CD4-positive, alpha-beta T cell (primary cell): ENCODE measurements at regions not wholly inside any gene's neighbourhood (a gene's known extent, or its start where the extent isn't known, plus 50 kb on each side); places are given as distances from the start of the nearest gene placed in this dataset.

Source experiments
- ATAC-seq: fragments of 200-7000 bp; cut with Tn5 transposase; one replicate; pipeline ENCODE4 v1.10.0; 2022; ENCODE audit warnings: mild to moderate bottlenecking; ENCODE audit not compliant: poor library complexity
- CTCF ChIA-PET: fragments of 350-600 bp; sonication (Branson Sonifier 250); formaldehyde crosslinking; loops from one replicate; lab custom pipeline; 2021; ENCODE audit warnings: antibody characterized with exemption, inconsistent platforms; lab: Charles Lee
- POLR2A ChIA-PET: fragments of 350-600 bp; sonication (Branson Sonifier 250); formaldehyde crosslinking; loops from one replicate; lab custom pipeline; 2021; ENCODE audit warnings: antibody characterized with exemption, inconsistent platforms; lab: Charles Lee
- DNase-seq, 14 experiments: peaks; one replicate each; pipeline ENCODE4 v3.0.0-alpha.2; 2013 to 2020; ENCODE audit warnings: mixed read lengths in 2 of 14
- H3K27ac ChIP-seq, 2 donors: one replicate each; pipeline versions ENCODE4 v1.5.1 to v1.7.0; 2013; ENCODE audit warnings: low read length in 2 of 2, low read depth in 1 of 2, mild to moderate bottlenecking in 1 of 2
- H3K27me3 ChIP-seq, 2 experiments: 1 replicate in 1 of 2; 2 replicates in 1 of 2; pipeline versions ENCODE4 v1.6.1 to v1.7.0; 2013; ENCODE audit warnings: low read length in 2 of 2, control low read depth in 1 of 2, mild to moderate bottlenecking in 1 of 2, moderate library complexity in 1 of 2; ENCODE audit not compliant: insufficient read depth in 2 of 2, control insufficient read depth in 1 of 2
- H3K36me3 ChIP-seq: one replicate; pipeline ENCODE4 v1.6.1; 2013; ENCODE audit warnings: low read length, control low read depth; ENCODE audit not compliant: insufficient read depth
- H3K4me1 ChIP-seq: one replicate; pipeline ENCODE4 v1.6.1; 2013; ENCODE audit warnings: low read length, control low read depth; ENCODE audit not compliant: insufficient read depth
- H3K4me3 ChIP-seq: one replicate; pipeline ENCODE4 v1.5.1; 2013; ENCODE audit warnings: mild to moderate bottlenecking, low read length, moderate library complexity
- H3K9me3 ChIP-seq, 2 experiments: 1 replicate in 1 of 2; 2 replicates in 1 of 2; pipeline versions ENCODE4 v1.6.1 to v1.7.0; 2013; ENCODE audit warnings: low read length in 2 of 2, mild to moderate bottlenecking in 2 of 2, control low read depth in 1 of 2, moderate library complexity in 1 of 2; ENCODE audit not compliant: control insufficient read depth in 1 of 2, insufficient read depth in 1 of 2
- H3K27ac Mint-ChIP-seq: one replicate; pipeline ENCODE4 v1.8.0; 2020; ENCODE audit warnings: mixed read lengths
- H3K27me3 Mint-ChIP-seq: one replicate; pipeline ENCODE4 v1.8.0; 2021; ENCODE audit warnings: mixed read lengths
- H3K36me3 Mint-ChIP-seq: one replicate; pipeline ENCODE4 v1.8.0; 2021; ENCODE audit warnings: low read depth, mixed read lengths
- H3K4me1 Mint-ChIP-seq: one replicate; pipeline ENCODE4 v1.8.0; 2021; ENCODE audit warnings: low read depth, mixed read lengths
- H3K4me3 Mint-ChIP-seq: one replicate; pipeline ENCODE4 v1.8.0; 2020; ENCODE audit warnings: mild to moderate bottlenecking, mixed read lengths
- H3K9me3 Mint-ChIP-seq: one replicate; pipeline ENCODE4 v1.8.0; 2020; ENCODE audit warnings: mixed read lengths
- CTCF ChIP-seq: fragments of 200-600 bp; IDR thresholded peaks from one replicate; pipeline ENCODE4 v1.8.0; 2022; ENCODE audit warnings: antibody characterized with exemption, mild to moderate bottlenecking
- intact Hi-C, 2 experiments: fragments of 100-400 bp; cut with DNase I in 1 of 2; cut with micrococcal nuclease in 1 of 2; formaldehyde crosslinking; loops; one replicate each; pipeline versions ENCODE4 v1.15.1 to v1.9.0; 2023 to 2025; cut with DNase I, micrococcal nuclease

- Histone ChIP-seq H3K27me3 (no peaks in the 10 kb centered on the region), H3K36me3 (no peaks in the 10 kb centered on the region), H3K4me3 (no peak overlapping the region), H3K4me1 (no peaks in the 10 kb centered on the region), H3K27ac (no peak overlapping the region), H3K9me3 (no peaks in the 10 kb centered on the region)
- CTCF ChIA-PET = no interaction called here
- Mint-ChIP-seq H3K36me3 (no peaks in the 10 kb centered on the region), H3K27ac (no peak overlapping the region), H3K27me3 (peaks cover 8% of the 10 kb centered on the region), H3K9me3 (no peaks in the 10 kb centered on the region), H3K4me1 (no peaks in the 10 kb centered on the region), H3K4me3 (no peak overlapping the region)
- no peak for TF ChIP-seq CTCF
- ATAC-seq = no peak
- POLR2A ChIA-PET = no interaction called here
- intact Hi-C loops = no loop called here
- DNase-seq = no peak
Observed at GRCh38 chr11:105241136-105241535, 101.6 kb upstream of the CARD18 start.

GRCh38 chr11:105236664-105237063 lies 97.1 kb upstream of the CARD18 start:
- Histone ChIP-seq H3K4me1 (no peaks in the 10 kb centered on the region), H3K4me3 (no peak overlapping the region), H3K27me3 (no peaks in the 10 kb centered on the region), H3K9me3 (no peaks in the 10 kb centered on the region), H3K27ac (no peak overlapping the region), H3K36me3 (no peaks in the 10 kb centered on the region)
- Mint-ChIP-seq H3K27me3 (no peaks in the 10 kb centered on the region), H3K36me3 (no peaks in the 10 kb centered on the region), H3K4me3 (no peak overlapping the region), H3K4me1 (no peaks in the 10 kb centered on the region), H3K9me3 (no peaks in the 10 kb centered on the region), H3K27ac (no peak overlapping the region)
- POLR2A ChIA-PET = no interaction called here
- ATAC-seq = no peak
- CTCF ChIA-PET = no interaction called here
- no peak for TF ChIP-seq CTCF
- no peak for DNase-seq
- intact Hi-C loops = no loop called here

- ATAC-seq (no peak), DNase-seq (no peak)
- intact Hi-C loops = no loop called here
- Histone ChIP-seq H3K4me1 (no peaks in the 10 kb centered on the region), H3K27ac (no peak overlapping the region), H3K4me3 (no peak overlapping the region), H3K9me3 (no peaks in the 10 kb centered on the region), H3K36me3 (no peaks in the 10 kb centered on the region), H3K27me3 (no peaks in the 10 kb centered on the region)
- Mint-ChIP-seq H3K27ac (no peak overlapping the region), H3K27me3 (peaks cover 9% of the 10 kb centered on the region), H3K36me3 (no peaks in the 10 kb centered on the region), H3K9me3 (no peaks in the 10 kb centered on the region), H3K4me1 (no peaks in the 10 kb centered on the region), H3K4me3 (no peak overlapping the region)
- ChIA-PET CTCF (no interaction called here), POLR2A (no interaction called here)
- TF ChIP-seq CTCF = no peak
Observed at GRCh38 chr11:105233285-105233684, 93.7 kb upstream of the CARD18 start.
